ENCODE measurements at regions not wholly inside any gene's neighbourhood (a gene's known extent, or its start where the extent isn't known, plus 50 kb on each side); places are given as distances from the start of the nearest gene placed in this dataset.
"Not testable (repeated sequence)": the region's sequence is repeated elsewhere in the genome, so short reads cannot be mapped to it uniquely, and the experiment has no call there.

DNA sequence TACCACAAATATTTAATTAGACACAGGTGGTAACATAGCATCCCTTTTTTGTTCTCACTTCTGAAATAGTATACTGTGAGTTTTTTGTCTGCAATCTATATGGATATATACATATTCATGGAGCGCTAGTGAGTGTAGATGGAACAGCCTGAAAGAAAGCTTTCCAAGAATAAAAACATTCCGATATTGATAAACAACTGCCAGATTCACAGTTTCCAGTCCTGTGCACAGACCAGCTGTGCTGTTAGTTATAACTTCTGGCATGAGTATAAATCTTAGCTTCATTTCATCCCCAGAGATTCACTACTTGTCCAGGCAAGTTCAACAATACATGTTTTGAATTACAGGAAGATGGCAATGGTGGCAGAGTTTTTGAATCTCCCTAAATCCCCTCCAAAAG lies 467.1 kb upstream of the STEAP1 start:
- intact Hi-C loops (cut with DNase I), result no loop called here
- Histone ChIP-seq H3K4me3 (no peak overlapping the region), H3K27me3 (no peaks in the 10 kb centered on the region), H3K4me1 (peaks cover 7 to 19% (median 18%) of the 10 kb centered on the region in 3 donors), H3K9me3 (no peaks in the 10 kb centered on the region), H3K36me3 (no peaks in the 10 kb centered on the region), H3K27ac (no peak overlapping the region)
- TF ChIP-seq, protein P1, sequence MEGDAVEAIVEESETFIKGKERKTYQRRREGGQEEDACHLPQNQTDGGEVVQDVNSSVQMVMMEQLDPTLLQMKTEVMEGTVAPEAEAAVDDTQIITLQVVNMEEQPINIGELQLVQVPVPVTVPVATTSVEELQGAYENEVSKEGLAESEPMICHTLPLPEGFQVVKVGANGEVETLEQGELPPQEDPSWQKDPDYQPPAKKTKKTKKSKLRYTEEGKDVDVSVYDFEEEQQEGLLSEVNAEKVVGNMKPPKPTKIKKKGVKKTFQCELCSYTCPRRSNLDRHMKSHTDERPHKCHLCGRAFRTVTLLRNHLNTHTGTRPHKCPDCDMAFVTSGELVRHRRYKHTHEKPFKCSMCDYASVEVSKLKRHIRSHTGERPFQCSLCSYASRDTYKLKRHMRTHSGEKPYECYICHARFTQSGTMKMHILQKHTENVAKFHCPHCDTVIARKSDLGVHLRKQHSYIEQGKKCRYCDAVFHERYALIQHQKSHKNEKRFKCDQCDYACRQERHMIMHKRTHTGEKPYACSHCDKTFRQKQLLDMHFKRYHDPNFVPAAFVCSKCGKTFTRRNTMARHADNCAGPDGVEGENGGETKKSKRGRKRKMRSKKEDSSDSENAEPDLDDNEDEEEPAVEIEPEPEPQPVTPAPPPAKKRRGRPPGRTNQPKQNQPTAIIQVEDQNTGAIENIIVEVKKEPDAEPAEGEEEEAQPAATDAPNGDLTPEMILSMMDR (IDR thresholded peaks at IDR 0.05), result no peak
- DNase-seq, result no peak
- 32 to 38% methylated on average over 2 of the region's 2 CpGs for WGBS, 2 donors
- FAIRE-seq, result no peak
- peak in 1 of 4 donors; percentile 35 for ATAC-seq

DNA sequence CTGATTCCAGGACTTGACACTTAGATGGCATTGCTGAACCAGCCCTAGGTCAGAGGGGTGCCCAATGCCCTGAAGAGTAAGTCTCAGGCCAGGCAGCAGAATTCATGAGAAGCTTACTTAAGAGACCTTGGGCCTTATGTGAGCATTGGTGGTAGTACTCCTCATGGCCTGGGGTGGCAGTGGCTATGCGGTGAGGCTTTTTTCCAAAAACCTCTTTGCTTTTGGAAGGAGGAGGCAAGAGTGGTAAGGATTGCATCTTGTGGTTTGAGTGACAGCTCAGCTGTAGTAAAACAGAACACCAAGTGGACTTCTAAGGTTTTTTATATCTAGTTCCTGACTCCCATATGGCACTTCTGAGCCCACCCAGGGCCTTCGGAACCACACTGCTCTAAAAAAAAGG lies 459.0 kb upstream of the STEAP1 start:
- no peak overlapping the region for H3K27ac ChIP-seq
- H3K4me1 ChIP-seq, result no peaks in the 10 kb centered on the region
- no peak for FAIRE-seq
- H3K4me3 ChIP-seq, result no peak overlapping the region
- WGBS, 2 donors, result 90 to 94% methylated on average over 2 of the region's 2 CpGs
- DNase-seq, result no peak
- H3K9me3 ChIP-seq, result no peaks in the 10 kb centered on the region
- intact Hi-C loops (cut with DNase I), result no loop called here
- H3K27me3 ChIP-seq, result no peaks in the 10 kb centered on the region
- no peak for ATAC-seq
- H3K36me3 ChIP-seq, result no peaks in the 10 kb centered on the region
- TF ChIP-seq, protein P1 (IDR thresholded peaks at IDR 0.05), result no peak

DNA sequence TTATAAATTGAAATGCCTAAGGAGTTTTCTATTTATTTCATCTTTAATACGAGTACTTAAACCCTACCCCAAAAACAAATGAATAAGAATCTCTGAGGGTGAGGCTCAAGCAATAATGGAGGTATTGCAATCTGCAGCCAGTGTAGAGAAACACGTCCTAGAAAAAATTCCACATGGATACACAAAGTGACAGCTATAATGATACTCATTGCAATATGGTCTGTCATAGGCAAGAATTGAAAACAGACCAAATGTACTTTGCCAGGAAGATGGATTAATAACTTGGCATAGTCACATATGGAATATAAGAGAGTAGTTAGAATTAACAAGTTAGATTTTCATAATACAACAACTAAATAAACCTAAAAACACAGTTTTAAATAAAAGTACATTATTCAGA lies 440.1 kb upstream of the STEAP1 start:
- TF ChIP-seq, protein P1 (IDR thresholded peaks at IDR 0.05), result no peak
- Histone ChIP-seq H3K27me3 (no peaks in the 10 kb centered on the region), H3K9me3 (no peaks in the 10 kb centered on the region), H3K4me3 (no peak overlapping the region), H3K36me3 (no peaks in the 10 kb centered on the region), H3K4me1 (no peaks in the 10 kb centered on the region), H3K27ac (no peak overlapping the region)
- intact Hi-C loops (cut with DNase I), result no loop called here
- DNase-seq (no peak), FAIRE-seq (peak; percentile 57), ATAC-seq (no peak)
- WGBS, 2 donors, result 60 to 72% methylated on average over 2 of the region's 2 CpGs

DNA sequence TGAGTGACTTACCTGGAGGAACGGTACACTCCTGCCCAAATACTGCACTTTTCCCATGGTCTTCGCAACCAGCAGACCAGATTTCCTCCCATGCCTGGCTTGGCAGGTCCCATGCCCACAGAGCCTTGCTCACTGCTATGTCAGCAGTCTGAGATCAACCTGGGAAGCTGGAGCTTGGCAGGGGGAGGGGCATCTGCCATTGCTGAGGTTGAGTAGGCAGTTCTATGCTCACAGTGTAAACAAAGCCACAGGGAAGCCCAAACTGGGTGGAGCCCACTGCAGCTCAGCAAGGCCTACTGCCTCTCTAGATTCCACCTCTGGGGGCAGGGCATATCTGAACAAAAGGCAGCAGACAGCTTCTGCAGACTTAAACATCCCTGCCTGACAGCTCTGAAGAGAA lies 435.3 kb upstream of the STEAP1 start:
- H3K4me1 ChIP-seq; ATAC-seq; H3K9me3 ChIP-seq; H3K27ac ChIP-seq; H3K4me3 ChIP-seq; intact Hi-C loops (cut with DNase I); H3K36me3 ChIP-seq; FAIRE-seq; H3K27me3 ChIP-seq: not testable (repeated sequence)
- WGBS, 2 donors, result 89 to 95% methylated on average over 2 of the region's 2 CpGs
- peak in 1 of 6 donors; percentile 12 for DNase-seq

DNA sequence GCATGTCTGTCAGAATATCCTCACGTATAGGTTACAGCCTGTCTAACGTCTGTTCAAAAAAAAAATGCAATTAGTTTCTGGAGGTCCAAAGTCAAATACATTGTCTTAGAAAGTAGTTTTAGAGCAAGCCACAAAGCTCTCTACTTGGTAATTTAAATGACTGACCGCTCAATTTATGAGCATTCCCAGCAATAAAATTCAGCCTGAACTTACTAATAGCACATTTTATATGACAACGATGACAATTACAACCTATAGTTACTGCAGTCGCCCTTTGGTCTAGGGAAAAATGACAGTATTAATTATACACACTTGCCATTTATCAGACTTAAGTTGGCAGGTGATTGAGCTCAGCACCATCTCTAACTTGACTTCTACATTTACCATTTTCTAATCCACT lies 425.8 kb upstream of the STEAP1 start:
- no peak for DNase-seq
- no peaks in the 10 kb centered on the region for H3K4me1 ChIP-seq
- no peak for ATAC-seq
- WGBS, 2 donors, result 62 to 64% methylated on average over 5 of the region's 5 CpGs
- intact Hi-C loops (cut with DNase I), result no loop called here
- H3K36me3 ChIP-seq, result no peaks in the 10 kb centered on the region
- no peak for FAIRE-seq
- H3K27me3 ChIP-seq, result no peaks in the 10 kb centered on the region
- TF ChIP-seq, protein P1 (IDR thresholded peaks at IDR 0.05), result no peak
- H3K4me3 ChIP-seq, result no peak overlapping the region
- no peaks in the 10 kb centered on the region for H3K9me3 ChIP-seq
- H3K27ac ChIP-seq, result no peak overlapping the region
